HG03432 (cell line): ENCODE measurements at regions not wholly inside any gene's neighbourhood (a gene's known extent, or its start where the extent isn't known, plus 50 kb on each side); places are given as distances from the start of the nearest gene placed in this dataset.
"Not testable (repeated sequence)": the region's sequence is repeated elsewhere in the genome, so short reads cannot be mapped to it uniquely, and the experiment has no call there.

Experiments used
- ATAC-seq: cut with Tn5 transposase; IDR thresholded peaks from one replicate; pipeline ENCODE4 v1.9.1; 2021; ENCODE audit warnings: mild to moderate bottlenecking, moderate library complexity; ENCODE audit not compliant: unreplicated experiment

DNA sequence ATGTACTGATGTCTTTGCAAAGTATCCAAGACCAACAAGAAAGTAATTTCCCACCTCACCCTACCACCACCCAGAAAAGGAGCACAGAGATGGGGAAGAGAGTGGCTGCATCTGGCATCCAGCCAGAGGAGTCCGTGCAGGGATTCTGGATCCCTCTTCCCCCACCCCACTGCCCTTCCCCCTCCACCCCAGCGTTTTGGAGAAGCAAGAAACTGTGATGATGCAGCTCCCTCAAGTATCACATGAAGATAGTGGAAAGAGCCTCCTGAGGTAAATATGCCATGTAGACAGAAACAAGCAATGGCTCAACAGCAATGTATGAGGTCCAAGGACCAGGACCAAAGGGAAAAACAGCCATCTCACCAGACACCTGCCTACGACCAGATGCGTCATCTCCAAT lies 153.8 kb downstream of the DEPDC1B start:
- no peak for ATAC-seq

- no peak for ATAC-seq
Observed at GRCh38 chr5:60545551-60545950, 154.4 kb downstream of the DEPDC1B start.

DNA sequence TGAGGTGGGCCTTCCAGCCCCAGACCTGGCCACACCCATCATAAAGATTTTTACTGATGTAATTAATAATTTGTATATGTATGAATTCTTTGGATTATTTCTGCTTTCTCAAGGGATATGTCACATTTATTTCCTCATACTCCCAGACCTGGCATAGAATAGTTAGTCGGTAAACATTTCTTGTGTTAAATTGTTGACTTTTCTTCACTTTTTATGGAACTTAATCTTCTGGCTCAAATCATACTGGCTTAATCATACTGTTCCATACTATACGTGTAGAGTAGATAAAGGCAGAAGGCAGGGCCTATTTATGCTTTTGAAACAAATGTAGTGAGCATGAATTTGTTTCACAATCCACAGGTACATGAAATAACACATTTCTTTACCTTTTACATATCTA lies 155.8 kb downstream of the DEPDC1B start:
- no peak for ATAC-seq

- ATAC-seq: peak; percentile 28
Observed at GRCh38 chr5:60541980-60542379, 158.0 kb downstream of the DEPDC1B start.

DNA sequence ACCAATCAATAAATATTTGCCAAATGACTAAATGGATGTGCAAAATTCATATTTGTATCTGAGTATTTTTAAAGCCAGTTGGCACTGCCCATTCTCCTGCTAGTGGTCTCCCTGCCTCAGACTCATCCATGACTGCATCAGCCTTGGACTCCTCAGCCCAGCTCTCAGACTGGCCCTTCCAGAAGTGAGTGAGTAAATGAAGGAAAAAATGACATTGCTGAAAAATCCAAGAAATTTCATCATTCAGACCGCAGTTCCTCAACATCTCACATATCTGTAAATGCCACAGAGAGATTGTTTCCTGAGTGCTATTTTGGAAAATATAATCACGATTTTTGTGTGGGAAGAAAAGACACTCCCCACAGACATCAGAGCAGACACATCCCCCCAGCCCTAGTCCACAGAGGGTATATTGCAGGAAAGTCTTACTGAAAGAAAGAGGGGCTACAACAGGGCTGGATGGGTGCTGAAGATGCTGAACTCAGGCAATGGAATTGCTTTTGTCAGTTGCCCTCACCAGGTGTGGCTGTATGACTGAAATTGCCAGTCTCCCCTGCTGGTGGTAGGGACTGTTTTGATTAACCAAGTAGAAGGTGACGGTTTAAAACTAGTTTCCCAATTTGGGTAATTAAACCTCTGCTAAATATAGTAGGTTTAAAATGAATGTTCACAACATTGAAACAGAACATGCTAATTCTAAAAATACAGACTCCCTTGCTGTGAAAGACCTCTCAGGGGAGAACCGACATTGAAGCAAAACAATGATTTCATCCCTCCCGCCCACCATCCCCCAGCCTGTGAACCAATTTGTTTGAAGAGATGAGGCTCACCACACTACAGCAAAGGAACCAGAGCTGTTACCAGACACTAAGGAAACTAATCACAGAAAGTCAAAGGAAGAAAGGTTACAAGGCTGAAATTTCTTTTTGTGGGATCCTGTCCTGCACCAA lies 158.8 kb downstream of the DEPDC1B start:
- ATAC-seq: peak; percentile 95

DNA sequence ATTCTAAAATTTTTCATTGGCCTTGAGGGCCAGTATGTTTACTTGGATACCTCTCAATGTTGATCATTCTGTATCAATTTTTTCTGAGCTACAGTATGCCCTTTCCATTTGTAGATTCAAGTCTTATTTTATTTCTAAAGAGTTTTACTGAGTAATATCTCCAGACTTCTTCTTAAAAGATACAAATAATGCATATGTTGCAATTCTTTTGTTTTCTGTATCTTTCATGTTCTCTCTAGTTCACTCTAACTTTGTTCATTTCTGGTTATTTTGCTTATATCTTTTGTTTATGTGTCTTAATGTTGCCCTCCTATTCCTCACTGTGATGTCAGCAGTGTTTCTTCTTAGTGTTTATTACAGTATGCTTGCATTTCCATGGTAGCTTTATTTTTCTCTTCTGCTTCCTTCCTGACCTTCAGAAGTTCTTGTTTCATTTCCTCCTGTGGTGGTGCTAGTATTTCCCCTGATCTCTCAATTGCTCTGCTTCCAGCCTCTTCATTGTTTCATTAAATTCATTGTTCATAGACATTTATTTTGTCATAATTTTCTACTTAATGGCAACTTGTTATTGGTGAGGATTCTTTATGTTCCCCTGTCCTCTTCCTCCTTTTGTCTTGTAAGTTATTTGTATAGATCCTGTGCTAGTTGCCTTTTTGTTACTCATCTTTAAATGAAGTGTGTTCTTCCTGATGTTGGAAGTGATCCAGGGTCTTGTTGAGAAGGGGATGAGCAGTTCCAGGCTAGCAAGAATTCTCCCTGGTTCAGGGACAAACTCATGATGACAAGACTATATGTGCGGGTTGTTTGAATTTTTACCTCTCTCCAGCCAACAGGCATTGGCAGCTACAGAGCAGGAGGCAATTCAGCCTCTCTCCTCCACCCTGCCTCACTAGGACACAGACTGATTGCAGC lies 160.8 kb downstream of the DEPDC1B start:
- no peak for ATAC-seq

- ATAC-seq: no peak
Observed at GRCh38 chr5:60538426-60538825, 161.5 kb downstream of the DEPDC1B start.

DNA sequence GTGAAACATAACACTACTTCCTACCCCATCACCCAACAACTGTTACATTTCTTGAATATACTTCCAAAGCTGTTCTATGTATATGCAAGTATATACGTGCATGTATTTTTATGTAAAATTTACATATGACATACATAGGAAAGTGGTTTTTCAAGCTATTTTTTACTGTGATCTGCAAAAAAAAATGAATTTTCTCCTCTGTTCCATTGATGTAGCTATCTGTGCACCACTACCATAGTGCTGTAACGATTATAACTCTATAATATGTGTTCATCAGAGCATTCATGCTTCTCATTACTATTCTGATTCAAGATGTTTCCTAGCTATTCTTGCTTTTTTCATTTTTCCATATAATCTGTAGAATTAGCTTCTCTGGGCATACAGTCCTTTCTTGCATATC lies 164.0 kb downstream of the DEPDC1B start:
- no peak for ATAC-seq

- no peak for ATAC-seq
Observed at GRCh38 chr5:60535198-60535597, 164.8 kb downstream of the DEPDC1B start.

DNA sequence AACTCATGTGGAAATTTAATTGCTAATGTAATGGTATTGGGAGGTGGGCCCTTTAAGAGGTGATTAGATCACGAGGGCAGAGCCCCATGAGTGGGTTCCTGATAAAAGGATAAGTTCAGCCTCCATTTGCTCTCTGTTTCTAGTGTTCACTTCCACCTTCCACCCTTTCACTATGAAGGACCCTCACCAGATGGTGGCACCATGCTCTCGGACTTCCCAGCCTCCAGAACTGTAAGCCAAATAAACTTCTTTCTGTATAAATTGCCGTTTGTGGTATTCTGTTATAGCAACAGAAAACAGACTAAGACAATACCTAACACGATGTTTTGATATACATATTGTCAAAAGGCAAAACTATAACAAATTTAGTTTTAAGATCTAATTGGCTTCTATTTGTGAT lies 166.2 kb downstream of the DEPDC1B start:
- no peak for ATAC-seq

DNA sequence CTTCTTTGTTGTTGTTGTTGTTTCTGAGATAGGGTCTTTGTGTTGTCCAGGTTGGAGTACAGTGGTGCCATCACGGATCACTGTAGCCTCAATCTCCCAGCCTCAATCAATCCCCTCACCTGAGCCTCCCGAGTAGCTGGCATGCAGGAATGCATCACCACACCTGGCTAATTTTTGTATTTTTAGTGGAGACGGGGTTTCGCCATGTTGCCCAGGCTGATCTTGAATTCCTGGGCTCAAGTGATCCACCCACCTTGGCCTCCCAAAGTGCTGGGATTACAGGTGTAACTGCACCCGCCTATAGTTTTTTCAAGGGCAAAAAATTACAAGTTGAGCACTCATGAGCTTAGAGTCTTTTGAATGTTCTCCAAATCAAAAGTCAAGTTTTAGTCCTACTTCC lies 167.2 kb downstream of the DEPDC1B start:
- not testable (repeated sequence) for ATAC-seq

- not testable (repeated sequence) for ATAC-seq
Observed at GRCh38 chr5:60530144-60530848, 169.7 kb downstream of the DEPDC1B start.

DNA sequence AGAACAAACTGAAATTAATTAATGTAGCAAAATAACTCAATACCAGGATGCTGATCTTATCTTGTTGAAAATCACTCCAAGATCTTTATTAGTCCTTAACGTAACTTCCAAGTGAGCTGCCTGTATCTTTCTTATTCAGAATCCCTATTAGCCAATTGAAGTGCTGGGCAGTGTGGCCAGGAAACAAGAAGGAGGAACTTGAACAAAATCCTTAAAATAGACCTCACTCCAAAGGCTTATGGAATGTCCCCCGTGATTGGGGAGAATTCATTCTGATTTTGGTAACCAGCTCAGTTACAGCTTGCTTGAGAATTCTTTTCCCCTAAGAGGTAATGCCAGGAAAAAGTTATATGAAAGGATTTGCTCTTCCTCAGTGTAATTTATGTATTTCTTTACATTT lies 171.0 kb downstream of the DEPDC1B start:
- no peak for ATAC-seq

DNA sequence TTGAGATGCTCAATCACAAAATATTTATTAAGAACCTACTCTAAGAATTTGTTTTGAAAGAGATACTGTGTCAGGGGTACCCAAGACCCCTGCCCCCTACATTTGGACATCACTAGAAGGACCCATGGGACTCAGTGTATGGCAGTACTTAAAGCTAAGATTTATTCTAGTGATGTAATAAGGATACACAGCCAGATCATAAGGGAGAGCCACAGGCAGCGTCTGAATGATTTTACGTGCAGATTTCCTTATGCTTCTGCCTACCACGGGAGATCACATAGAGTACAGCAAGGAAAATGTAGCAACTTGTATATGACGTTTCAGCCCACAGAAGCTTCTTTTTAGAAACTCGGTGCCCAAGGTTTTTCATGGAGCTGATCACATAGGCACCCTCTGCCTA lies 172.9 kb downstream of the DEPDC1B start:
- no peak for ATAC-seq

DNA sequence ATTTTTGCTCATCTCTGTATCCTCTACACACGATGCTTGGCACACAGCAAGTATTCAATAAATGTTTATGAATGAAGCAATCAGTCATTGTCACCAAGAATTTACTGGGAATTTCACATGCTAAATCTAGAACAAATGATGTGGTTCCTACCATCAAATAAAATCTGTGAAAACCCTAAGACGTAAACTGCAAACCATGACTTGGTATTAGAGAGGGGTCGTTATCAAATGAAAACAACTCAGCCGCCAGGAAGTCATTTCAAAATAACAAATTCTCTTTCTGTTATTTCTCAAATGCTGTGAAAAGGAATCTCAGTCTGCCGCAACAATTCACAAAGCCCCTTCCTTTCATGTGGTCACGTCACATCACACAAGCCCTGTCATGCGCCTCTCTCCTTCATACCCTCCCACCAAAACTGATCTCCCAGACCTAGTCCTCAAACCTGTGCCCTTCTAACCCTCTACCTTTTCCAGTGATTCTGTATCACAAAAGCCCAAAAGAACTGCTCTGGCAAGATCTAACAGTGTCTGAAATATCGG lies 173.6 kb downstream of the DEPDC1B start:
- ATAC-seq: no peak

DNA sequence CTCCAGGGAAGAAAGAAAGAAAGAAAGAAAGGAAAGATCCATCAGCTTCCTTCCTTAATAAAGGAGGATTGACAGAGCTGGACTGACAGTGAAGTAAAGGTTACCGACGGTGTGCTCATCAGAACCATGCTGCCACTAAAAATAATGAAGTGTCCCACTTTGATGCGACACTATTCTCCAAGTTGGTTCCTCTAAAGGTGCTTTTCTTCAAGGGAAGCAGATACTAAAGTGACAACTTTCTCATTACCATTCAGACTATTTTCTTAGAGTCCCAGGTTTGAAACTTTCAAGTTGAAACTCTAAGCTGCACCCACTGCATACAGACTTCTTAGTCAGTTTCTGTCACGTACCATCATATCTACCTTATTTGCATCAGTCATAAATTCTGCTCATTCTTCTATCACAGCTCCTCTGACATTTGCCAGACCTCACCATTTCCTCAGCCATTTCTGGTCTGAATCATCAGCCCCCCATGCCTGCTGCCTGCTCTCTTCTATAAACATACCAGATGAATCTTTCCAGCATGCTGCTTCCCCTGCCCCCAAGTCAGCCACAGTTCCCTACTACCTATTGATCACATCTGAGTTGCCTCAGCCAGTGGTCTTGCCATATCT lies 177.6 kb downstream of the DEPDC1B start:
- ATAC-seq: peak; percentile 91

DNA sequence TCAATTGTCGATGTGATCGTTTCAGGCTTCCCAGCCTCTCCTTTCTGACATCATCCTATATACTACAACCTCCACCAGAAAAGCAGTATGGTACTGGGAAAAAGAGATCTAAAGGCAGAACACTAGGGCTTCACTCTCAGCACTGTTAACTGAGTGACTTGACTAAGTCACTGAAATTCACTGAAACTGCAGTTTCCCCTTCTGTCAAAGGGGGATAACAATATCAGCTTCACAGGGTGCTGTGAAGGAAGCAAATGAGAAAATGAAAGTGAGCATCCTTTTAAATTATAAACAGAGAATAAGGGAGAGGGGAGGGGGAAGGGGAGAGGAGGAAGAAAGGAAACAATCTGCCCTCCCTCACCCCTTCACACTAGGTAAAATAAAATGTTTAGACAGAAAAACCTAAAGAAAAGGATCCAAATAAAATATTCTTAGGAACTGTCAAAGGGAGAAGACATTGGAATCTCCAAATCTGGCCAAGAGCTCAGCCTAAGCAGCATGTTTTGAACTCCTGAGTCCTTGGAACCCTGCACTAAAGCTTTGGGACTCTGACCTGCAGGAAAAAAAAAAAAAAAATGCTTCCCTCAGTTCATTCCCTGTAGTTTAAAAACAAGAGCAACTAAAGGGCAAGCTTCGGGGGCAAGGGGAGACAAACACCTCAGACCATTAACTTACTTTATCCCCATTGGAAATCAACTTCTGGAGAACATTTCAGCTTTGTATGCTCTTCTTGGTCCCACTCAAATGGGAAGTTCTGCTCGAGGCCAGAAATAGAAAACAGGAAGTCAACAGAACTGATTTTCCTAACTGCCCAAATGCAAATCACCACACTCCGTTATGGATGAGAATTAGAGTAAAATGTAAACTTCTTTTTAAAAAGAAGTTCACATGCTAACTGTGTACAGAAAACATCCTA lies 178.3 kb downstream of the DEPDC1B start:
- ATAC-seq: peak; percentile 52

DNA sequence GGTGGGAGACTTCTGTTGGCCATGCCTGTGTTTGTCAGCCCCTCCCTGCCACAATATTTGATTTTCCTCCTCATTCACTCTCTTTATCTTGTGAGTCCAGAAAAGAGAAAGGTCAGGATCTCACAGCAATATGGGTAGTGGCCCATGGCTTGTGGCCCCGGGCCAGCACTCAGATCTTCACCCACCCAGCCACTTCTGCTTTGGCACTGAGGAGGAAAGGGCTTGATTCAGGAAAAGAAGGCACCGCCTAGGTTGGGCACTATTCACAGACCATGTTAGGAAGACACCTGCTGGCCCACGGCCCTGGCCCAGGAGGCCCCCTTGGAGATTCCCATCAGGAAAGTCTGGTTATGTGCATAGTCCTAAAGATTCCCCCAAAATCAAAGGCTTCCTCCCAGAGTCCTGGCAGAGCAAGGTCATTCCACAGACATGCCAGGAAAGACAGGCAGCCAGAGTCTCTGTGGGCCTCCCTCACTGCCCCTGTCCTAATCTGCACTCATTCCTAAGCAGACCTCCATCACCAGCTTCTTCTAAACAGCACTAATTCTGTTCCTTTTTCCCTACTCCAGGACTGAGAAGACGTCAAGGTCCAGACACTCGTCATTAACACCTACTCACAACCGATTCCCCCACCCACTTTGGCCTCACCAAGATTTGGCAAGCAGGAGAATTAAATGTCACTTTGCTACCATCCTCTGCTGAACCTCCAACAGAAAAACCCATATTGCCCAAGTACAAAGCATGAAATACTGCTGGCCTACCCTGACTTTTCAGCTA lies 179.3 kb downstream of the DEPDC1B start:
- no peak for ATAC-seq

GRCh38 chr5:60519372-60519771 lies 180.6 kb downstream of the DEPDC1B start:
- no peak for ATAC-seq
